Lower lobe of right lung (tissue), 2 donors: ENCODE measurements at regions not wholly inside any gene's neighbourhood (a gene's known extent, or its start where the extent isn't known, plus 50 kb on each side); places are given as distances from the start of the nearest gene placed in this dataset.
"Not testable (repeated sequence)": the region's sequence is repeated elsewhere in the genome, so short reads cannot be mapped to it uniquely, and the experiment has no call there.

Source experiments
- ATAC-seq, 2 donors: fragments of 200-7000 bp; cut with Tn5 transposase; one replicate each; pipeline ENCODE4 v1.9.1; 2020 to 2022; ENCODE audit warnings: mild to moderate bottlenecking in 2 of 2, moderate library complexity in 2 of 2
- DNase-seq: peaks from one replicate; pipeline ENCODE4 v3.0.0-alpha.2; 2020
- H3K27ac ChIP-seq: fragments of 200-600 bp; one replicate; pipeline ENCODE4 v1.8.0; 2022
- H3K27me3 ChIP-seq: fragments of 200-600 bp; one replicate; pipeline ENCODE4 v1.8.0; 2022; ENCODE audit warnings: low read depth
- H3K36me3 ChIP-seq: fragments of 200-600 bp; one replicate; pipeline ENCODE4 v1.8.0; 2022; ENCODE audit warnings: mild to moderate bottlenecking
- H3K4me1 ChIP-seq: fragments of 200-600 bp; one replicate; pipeline ENCODE4 v1.8.0; 2022
- H3K4me3 ChIP-seq: fragments of 200-600 bp; one replicate; pipeline ENCODE4 v1.8.0; 2022; ENCODE audit warnings: mild to moderate bottlenecking
- H3K9me3 ChIP-seq: fragments of 200-600 bp; one replicate; pipeline ENCODE4 v1.8.0; 2022
- intact Hi-C: fragments of 100-400 bp; cut with DNase I; formaldehyde crosslinking; loops from one replicate; pipeline ENCODE4 v1.11.0; 2022
- TF ChIP-seq, protein P1 (sequence below): fragments of 200-600 bp; IDR thresholded peaks from one replicate; pipeline ENCODE4 v1.8.0; 2022; ENCODE audit warnings: antibody characterized with exemption, mild to moderate bottlenecking
- donor health status: DM: no; HTN: yes; CAD: no; lungs with severe emphysema.

DNA sequence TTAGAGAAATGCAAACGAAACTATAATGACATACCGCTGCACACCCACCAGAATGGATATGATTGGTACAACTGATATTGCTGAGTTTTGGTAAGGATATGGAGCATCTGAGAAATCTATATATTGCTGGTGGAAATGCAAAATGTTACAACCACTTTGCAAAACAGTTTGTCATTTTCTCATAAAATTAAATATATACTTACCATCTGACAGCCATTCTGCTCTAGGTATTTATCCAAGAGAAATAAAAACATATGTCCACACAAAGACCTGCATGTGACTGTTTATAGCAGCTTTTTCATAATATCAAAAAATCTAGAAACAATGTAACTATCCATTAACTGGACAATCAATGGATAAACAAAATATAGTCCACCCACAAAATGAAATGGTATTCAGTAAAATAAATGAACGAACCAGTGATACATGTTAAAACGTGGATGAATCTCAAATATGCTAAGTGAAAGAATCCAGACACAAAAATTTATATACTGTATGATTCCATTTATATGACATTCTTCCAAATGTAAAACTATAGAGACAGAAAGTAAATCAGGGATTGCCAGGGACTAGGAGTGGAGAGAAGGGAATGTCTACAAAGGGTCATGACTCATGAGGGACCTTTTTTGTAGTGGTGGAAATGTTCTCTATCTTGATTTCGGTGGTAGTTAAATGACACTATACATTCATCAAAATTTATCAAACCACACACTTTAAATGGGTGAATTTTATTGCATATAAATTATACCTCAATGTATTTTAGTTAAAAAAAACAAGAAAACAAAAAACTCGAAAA lies 312.0 kb upstream of the GLI3 start:
- no peak for DNase-seq
- Histone ChIP-seq H3K4me3 (no peak overlapping the region), H3K4me1 (no peaks in the 10 kb centered on the region), H3K9me3 (no peaks in the 10 kb centered on the region), H3K27me3 (no peaks in the 10 kb centered on the region), H3K36me3 (no peaks in the 10 kb centered on the region), H3K27ac (no peak overlapping the region)
- intact Hi-C loops = no loop called here
- TF ChIP-seq, protein P1, sequence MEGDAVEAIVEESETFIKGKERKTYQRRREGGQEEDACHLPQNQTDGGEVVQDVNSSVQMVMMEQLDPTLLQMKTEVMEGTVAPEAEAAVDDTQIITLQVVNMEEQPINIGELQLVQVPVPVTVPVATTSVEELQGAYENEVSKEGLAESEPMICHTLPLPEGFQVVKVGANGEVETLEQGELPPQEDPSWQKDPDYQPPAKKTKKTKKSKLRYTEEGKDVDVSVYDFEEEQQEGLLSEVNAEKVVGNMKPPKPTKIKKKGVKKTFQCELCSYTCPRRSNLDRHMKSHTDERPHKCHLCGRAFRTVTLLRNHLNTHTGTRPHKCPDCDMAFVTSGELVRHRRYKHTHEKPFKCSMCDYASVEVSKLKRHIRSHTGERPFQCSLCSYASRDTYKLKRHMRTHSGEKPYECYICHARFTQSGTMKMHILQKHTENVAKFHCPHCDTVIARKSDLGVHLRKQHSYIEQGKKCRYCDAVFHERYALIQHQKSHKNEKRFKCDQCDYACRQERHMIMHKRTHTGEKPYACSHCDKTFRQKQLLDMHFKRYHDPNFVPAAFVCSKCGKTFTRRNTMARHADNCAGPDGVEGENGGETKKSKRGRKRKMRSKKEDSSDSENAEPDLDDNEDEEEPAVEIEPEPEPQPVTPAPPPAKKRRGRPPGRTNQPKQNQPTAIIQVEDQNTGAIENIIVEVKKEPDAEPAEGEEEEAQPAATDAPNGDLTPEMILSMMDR = no peak
- no peak for ATAC-seq

DNA sequence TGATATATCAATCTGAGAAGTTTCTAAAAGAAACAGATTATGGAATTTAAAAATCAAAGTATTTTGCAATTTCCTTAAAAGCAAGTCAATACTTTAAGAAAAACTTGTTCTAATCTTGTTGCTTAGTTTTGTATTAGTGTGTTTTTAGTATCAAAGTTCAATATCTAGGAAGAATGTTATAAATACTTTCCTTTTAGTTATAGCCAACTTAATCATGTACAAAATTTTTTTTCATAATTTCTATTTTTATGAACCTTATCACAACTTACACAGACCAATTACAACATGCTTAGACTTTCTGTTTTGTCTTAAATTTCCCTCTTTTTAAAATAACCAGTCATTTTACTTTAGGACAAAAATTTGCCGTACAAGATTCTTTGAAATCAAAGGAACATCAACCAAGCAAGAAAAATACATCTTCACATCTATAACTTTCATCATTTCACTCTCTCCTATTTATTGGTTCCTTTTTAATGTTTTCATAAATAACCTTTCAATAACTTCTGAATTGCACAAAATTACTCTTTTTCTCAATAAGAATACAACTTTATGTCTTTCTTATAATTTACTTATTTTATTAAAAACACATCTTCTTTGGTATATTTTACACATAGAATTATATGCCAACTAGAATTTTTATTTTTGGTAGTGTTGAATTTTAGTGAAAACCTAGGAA lies 308.2 kb upstream of the GLI3 start:
- ATAC-seq = no peak
- TF ChIP-seq, protein P1 = no peak
- Histone ChIP-seq H3K4me1 (no peaks in the 10 kb centered on the region), H3K4me3 (no peak overlapping the region), H3K9me3 (no peaks in the 10 kb centered on the region), H3K27me3 (no peaks in the 10 kb centered on the region), H3K27ac (no peak overlapping the region), H3K36me3 (no peaks in the 10 kb centered on the region)
- DNase-seq = no peak
- intact Hi-C loops = no loop called here

DNA sequence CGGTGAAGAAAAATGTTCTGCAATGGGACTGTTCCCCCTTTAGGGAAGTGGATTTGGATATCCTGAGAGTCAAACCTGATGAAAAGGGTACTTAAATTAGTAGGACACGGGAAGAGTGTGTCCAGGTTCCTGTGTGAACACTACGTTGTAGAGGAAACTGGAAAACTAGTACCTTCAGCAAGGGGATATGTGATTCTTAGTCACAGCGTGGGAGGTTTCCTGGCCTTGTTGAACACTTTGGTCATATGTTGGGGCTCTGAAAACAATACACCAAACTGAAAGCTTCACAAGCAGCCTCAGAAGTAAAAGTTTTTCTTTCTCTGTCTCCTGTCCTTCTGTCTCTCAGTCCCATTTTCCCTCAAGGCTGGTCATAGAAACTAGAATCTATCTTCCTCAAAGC lies 306.9 kb upstream of the GLI3 start:
- no peak overlapping the region for H3K4me3 ChIP-seq
- no peak for ATAC-seq
- no peaks in the 10 kb centered on the region for H3K27me3 ChIP-seq
- no peaks in the 10 kb centered on the region for H3K36me3 ChIP-seq
- H3K27ac ChIP-seq = no peak overlapping the region
- intact Hi-C loops = no loop called here
- no peak for DNase-seq
- TF ChIP-seq, protein P1 = no peak
- no peaks in the 10 kb centered on the region for H3K4me1 ChIP-seq
- no peaks in the 10 kb centered on the region for H3K9me3 ChIP-seq

DNA sequence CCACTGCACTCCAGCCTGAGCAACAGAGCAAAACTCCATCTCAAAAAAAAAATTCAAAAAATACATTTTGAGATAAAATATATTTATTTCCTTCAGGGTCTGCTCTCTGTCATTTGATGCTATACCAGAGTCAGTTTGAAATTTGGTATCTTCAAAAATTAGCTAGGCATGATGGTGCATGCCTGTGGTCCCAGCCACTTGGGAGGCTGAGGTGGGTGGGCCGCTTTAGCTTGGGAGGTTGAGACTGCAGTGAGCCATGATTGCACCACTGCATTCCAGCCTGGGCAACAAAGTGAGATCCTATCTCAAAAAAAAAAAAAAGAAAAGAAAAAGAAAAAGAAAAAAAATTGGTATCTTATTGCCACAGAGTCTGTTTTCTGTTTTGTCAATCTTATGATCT lies 305.4 kb upstream of the GLI3 start:
- intact Hi-C loops, H3K36me3 ChIP-seq, DNase-seq, H3K4me3 ChIP-seq, ATAC-seq, H3K27me3 ChIP-seq, H3K4me1 ChIP-seq, H3K27ac ChIP-seq, H3K9me3 ChIP-seq: not testable (repeated sequence)

DNA sequence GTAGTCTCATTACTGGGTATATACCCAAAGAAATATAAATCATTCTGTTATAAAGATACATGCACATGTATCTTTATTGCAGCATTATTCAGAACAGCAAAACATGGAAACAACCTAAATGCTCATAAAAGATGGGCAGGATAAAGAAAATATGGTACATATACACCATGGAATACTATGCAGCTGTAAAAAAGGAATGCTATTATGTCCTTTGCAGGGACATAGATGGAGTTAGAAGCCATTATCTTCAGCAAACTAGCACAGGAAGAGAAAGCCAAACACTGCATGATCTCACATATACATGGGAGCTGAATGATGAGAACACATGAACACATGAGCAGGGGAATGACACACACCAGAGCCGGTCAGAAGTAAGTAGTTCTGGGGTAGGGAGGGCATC lies 297.4 kb upstream of the GLI3 start:
- Histone ChIP-seq H3K27me3 (no peaks in the 10 kb centered on the region), H3K36me3 (no peaks in the 10 kb centered on the region), H3K27ac (no peak overlapping the region), H3K4me3 (no peak overlapping the region), H3K4me1 (no peaks in the 10 kb centered on the region), H3K9me3 (peaks cover 7% of the 10 kb centered on the region)
- intact Hi-C loops = no loop called here
- TF ChIP-seq, protein P1 = no peak
- no peak for ATAC-seq
- no peak for DNase-seq

DNA sequence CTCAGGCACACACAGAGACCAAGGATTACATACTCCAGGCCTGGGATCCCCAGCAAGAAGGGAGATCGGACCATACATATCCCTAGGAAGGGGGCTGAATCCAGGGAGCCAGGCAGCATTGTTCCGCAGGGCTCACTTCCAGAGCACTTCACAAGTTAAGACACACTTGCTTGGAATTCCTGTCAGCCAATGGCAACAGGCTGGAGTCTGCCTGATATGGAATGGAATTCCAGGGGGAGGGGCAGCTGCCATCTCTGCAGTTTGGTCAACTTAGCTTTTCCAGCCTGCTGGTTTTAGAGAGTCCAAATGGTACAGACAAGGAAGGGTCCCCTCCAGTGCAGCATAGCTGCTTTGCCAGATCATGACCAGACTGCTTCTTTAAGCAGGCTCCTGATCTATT lies 290.0 kb upstream of the GLI3 start:
- Histone ChIP-seq H3K27ac (no peak overlapping the region), H3K36me3 (no peaks in the 10 kb centered on the region), H3K9me3 (peaks cover 12% of the 10 kb centered on the region), H3K4me3 (no peak overlapping the region), H3K4me1 (no peaks in the 10 kb centered on the region), H3K27me3 (no peaks in the 10 kb centered on the region)
- TF ChIP-seq, protein P1 = no peak
- intact Hi-C loops = no loop called here
- DNase-seq = no peak
- ATAC-seq = no peak
